Endothelial cell of umbilical vein (primary cell): ENCODE measurements at regions not wholly inside any gene's neighbourhood (a gene's known extent, or its start where the extent isn't known, plus 50 kb on each side); places are given as distances from the start of the nearest gene placed in this dataset.

ENCODE experiments used
- BruUV-seq: library from RNA; stranded (reverse); fragments of 400-500 nt; replicated peaks from 2 replicates; lab custom pipeline; 2021; lab: Mats Ljungman, UMichigan
- CTCF ChIA-PET: fragments of 300-600, 350-600 bp; sonication (Branson Sonifier 250); formaldehyde crosslinking; loops from one replicate; lab custom pipeline; 2021; ENCODE audit warnings: antibody characterized with exemption, inconsistent platforms; lab: Charles Lee
- POLR2A ChIA-PET: fragments of 300-600, 350-600 bp; sonication (Branson Sonifier 250); formaldehyde crosslinking; loops from one replicate; lab custom pipeline; 2021; ENCODE audit warnings: antibody characterized with exemption, inconsistent platforms; lab: Charles Lee
- DNase-seq: peaks from one replicate; pipeline ENCODE4 v3.0.0-alpha.2; 2011; ENCODE audit warnings: low read depth, low spot score
- FAIRE-seq: peaks from 2 replicates; lab custom pipeline; 2011; peaks lifted over from hg19 to GRCh38; lab: Jason Lieb, UNC
- H2AFZ ChIP-seq: 2 replicates; pipeline ENCODE4 v1.6.0; 2012; ENCODE audit warnings: low read depth, low read length, control low read depth, inconsistent platforms
- H3K27ac ChIP-seq: 2 replicates; pipeline ENCODE4 v1.5.1; 2011; ENCODE audit warnings: low read depth, mild to moderate bottlenecking, control low read depth, low read length, moderate library complexity; ENCODE audit not compliant: insufficient read depth
- H3K27me3 ChIP-seq, 2 experiments: 2 replicates each; pipeline versions ENCODE4 v1.6.0 to v1.6.1; 2011; ENCODE audit warnings: low read length in 2 of 2, mixed read lengths in 1 of 2; ENCODE audit not compliant: control insufficient read depth in 2 of 2, insufficient read depth in 2 of 2
- H3K36me3 ChIP-seq, 2 experiments: 2 replicates in 1 of 2; 3 replicates in 1 of 2; pipeline ENCODE4 v1.5.1; 2011; ENCODE audit warnings: low read length in 2 of 2, mild to moderate bottlenecking in 1 of 2, moderate library complexity in 1 of 2; ENCODE audit not compliant: control insufficient read depth in 2 of 2, insufficient read depth in 2 of 2; ENCODE audit errors: extremely low read depth in 1 of 2
- H3K4me1 ChIP-seq: 3 replicates; pipeline ENCODE4 v1.5.1; 2011; ENCODE audit warnings: mild to moderate bottlenecking, low read length; ENCODE audit not compliant: control insufficient read depth, insufficient read depth; ENCODE audit errors: extremely low read depth
- H3K4me2 ChIP-seq: 2 replicates; pipeline ENCODE4 v1.6.1; 2011; ENCODE audit warnings: low read length, control low read depth, mixed read lengths; ENCODE audit not compliant: insufficient read depth
- H3K4me3 ChIP-seq, 3 experiments: fragments of 200-600 bp in 1 of 3; sonication (generic), shearing (Covaris generic) in 1 of 3; replicated peaks in 1 of 3; 2 replicates each; pipeline ENCODE4 v1.5.1; 2011 to 2016; ENCODE audit warnings: control low read depth in 3 of 3, low read length in 3 of 3, mild to moderate bottlenecking in 2 of 3, inconsistent platforms in 1 of 3, low read depth in 1 of 3, moderate library complexity in 1 of 3; ENCODE audit not compliant: insufficient read depth in 1 of 3
- H3K79me2 ChIP-seq: 2 replicates; pipeline ENCODE4 v1.6.0; 2012; ENCODE audit warnings: low read length, inconsistent platforms; ENCODE audit not compliant: control insufficient read depth, insufficient read depth
- H3K9ac ChIP-seq: replicated peaks from 2 replicates; pipeline ENCODE3; 2011; ENCODE audit warnings: low read length, control low read depth; ENCODE audit not compliant: insufficient read depth; ENCODE audit errors: extremely low read depth
- H3K9me1 ChIP-seq: replicated peaks from 3 replicates; pipeline ENCODE4 v1.6.0; 2011; ENCODE audit warnings: mild to moderate bottlenecking, low read length; ENCODE audit not compliant: control insufficient read depth, insufficient read depth; ENCODE audit errors: extremely low read depth
- H3K9me3 ChIP-seq: replicated peaks from 2 replicates; pipeline ENCODE4 v1.5.1; 2012; ENCODE audit warnings: low read length, inconsistent platforms; ENCODE audit not compliant: control insufficient read depth, insufficient read depth
- H4K20me1 ChIP-seq: replicated peaks from 2 replicates; pipeline ENCODE3; 2011; ENCODE audit warnings: mild to moderate bottlenecking, low read length; ENCODE audit not compliant: control insufficient read depth, insufficient read depth; ENCODE audit errors: extremely low read depth
- EZH2 ChIP-seq: IDR thresholded peaks from 2 replicates; pipeline ENCODE4 v1.6.1; 2012; ENCODE audit warnings: borderline replicate concordance, low read depth, mild to moderate bottlenecking, moderate library complexity, low read length, inconsistent platforms; ENCODE audit not compliant: severe bottlenecking
- FOS ChIP-seq: IDR thresholded peaks from 2 replicates; pipeline ENCODE4 v1.6.1; 2011; ENCODE audit warnings: mild to moderate bottlenecking, low read length, moderate library complexity, borderline replicate concordance; ENCODE audit not compliant: insufficient read depth
- GATA2 ChIP-seq: IDR thresholded peaks from 2 replicates; pipeline ENCODE4 v1.7.0; 2011; ENCODE audit warnings: low read depth, mild to moderate bottlenecking, moderate library complexity, mixed read lengths, low read length; ENCODE audit not compliant: insufficient read length, insufficient read depth
- JUN ChIP-seq: IDR thresholded peaks from 2 replicates; pipeline ENCODE4 v1.6.1; 2011; ENCODE audit warnings: borderline replicate concordance, low read depth; ENCODE audit not compliant: insufficient read length, insufficient read depth
- MYC ChIP-seq: IDR thresholded peaks from one replicate; pipeline ENCODE4 v1.6.1; 2011; ENCODE audit warnings: mild to moderate bottlenecking, low read depth, low read length
- POLR2A ChIP-seq: IDR thresholded peaks from 2 replicates; pipeline ENCODE4 v1.6.1; 2012; ENCODE audit warnings: low read depth, mild to moderate bottlenecking, control low read depth, low read length
- POLR2AphosphoS5 ChIP-seq: IDR thresholded peaks from 2 replicates; pipeline ENCODE4 v1.6.1; 2012; ENCODE audit warnings: low read depth, mild to moderate bottlenecking, control low read depth, low read length, moderate library complexity; ENCODE audit not compliant: insufficient read depth
- dilution Hi-C: fragments of 300-500 bp; cut with MboI; formaldehyde crosslinking; loops from one replicate; pipeline ENCODE4 v1.15.0; 2019; ENCODE audit warnings: low sequenced_read_pairs; ENCODE audit not compliant: extremely low pct_ligation_motif_present
- intact Hi-C: fragments of 100-400 bp; cut with micrococcal nuclease; formaldehyde crosslinking; loops from one replicate; pipeline ENCODE4 v1.10.0; 2022
- TF ChIP-seq, protein P1 (sequence below): IDR thresholded peaks from 2 replicates; pipeline ENCODE4 v1.6.1; 2011; ENCODE audit not compliant: insufficient read depth, insufficient read length
- TF ChIP-seq, protein P2 (sequence below), 2 donors: IDR thresholded peaks; 1 replicate in 1 of 2; 2 replicates in 1 of 2; pipeline ENCODE4 v1.5.1; 2011; ENCODE audit warnings: low read length in 2 of 2, mild to moderate bottlenecking in 2 of 2, moderate library complexity in 2 of 2, control low read depth in 1 of 2, inconsistent platforms in 1 of 2, low read depth in 1 of 2; ENCODE audit not compliant: insufficient read depth in 1 of 2; ENCODE audit errors: extremely low read depth in 1 of 2

DNA sequence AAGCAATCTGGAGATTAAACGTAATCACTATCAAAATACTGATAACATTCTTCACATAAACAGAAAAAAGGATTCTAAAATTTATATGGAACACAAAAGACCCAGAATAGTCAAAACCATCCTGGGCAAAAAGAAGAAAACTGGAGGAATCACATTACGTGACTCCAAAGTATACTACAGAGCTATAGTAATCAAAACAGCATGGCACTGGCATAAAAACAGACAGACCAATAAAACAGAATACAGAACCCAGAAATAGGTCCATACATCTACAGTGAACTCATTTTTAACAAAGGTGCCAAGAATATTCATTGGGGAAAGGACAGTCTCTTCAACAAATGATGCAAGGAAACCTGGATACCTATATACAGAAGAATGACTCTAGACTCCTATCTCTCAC, 621.9 kb upstream of the CCDC54 start:
- Histone ChIP-seq H3K9me1 (no peaks in the 10 kb centered on the region), H4K20me1 (no peaks in the 10 kb centered on the region), H3K36me3 (no peaks in the 10 kb centered on the region), H3K9ac (no peak overlapping the region), H3K4me1 (no peaks in the 10 kb centered on the region), H3K27me3 (no peaks in the 10 kb centered on the region), H3K9me3 (peaks cover 2% of the 10 kb centered on the region), H3K79me2 (no peaks in the 10 kb centered on the region), H3K4me3 (no peak overlapping the region), H2AFZ (no peak overlapping the region), H3K4me2 (no peak overlapping the region), H3K27ac (no peak overlapping the region)
- BruUV-seq: no TSS peak
- ChIA-PET POLR2A (no interaction called here), CTCF (no interaction called here)
- FAIRE-seq: no peak
- TF ChIP-seq, protein P1, sequence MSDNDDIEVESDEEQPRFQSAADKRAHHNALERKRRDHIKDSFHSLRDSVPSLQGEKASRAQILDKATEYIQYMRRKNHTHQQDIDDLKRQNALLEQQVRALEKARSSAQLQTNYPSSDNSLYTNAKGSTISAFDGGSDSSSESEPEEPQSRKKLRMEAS: no peak
- TF ChIP-seq POLR2AphosphoS5 (no peak), EZH2 (no peak), JUN (no peak), FOS (no peak), MYC (no peak), POLR2A (no peak), GATA2 (no peak)
- TF ChIP-seq, protein P2, sequence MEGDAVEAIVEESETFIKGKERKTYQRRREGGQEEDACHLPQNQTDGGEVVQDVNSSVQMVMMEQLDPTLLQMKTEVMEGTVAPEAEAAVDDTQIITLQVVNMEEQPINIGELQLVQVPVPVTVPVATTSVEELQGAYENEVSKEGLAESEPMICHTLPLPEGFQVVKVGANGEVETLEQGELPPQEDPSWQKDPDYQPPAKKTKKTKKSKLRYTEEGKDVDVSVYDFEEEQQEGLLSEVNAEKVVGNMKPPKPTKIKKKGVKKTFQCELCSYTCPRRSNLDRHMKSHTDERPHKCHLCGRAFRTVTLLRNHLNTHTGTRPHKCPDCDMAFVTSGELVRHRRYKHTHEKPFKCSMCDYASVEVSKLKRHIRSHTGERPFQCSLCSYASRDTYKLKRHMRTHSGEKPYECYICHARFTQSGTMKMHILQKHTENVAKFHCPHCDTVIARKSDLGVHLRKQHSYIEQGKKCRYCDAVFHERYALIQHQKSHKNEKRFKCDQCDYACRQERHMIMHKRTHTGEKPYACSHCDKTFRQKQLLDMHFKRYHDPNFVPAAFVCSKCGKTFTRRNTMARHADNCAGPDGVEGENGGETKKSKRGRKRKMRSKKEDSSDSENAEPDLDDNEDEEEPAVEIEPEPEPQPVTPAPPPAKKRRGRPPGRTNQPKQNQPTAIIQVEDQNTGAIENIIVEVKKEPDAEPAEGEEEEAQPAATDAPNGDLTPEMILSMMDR (IDR thresholded peaks at IDR 0.05; ENCODE audit: extremely low read depth in 1 of 2, insufficient read depth in 1 of 2, low read depth in 1 of 2, low read length in 2 of 2): no peak
- DNase-seq: no peak
- intact Hi-C loops (no loop called here), dilution Hi-C loops (no loop called here)
